Prostate gland (tissue), 2 donors: ENCODE measurements at regions not wholly inside any gene's neighbourhood (a gene's known extent, or its start where the extent isn't known, plus 50 kb on each side); places are given as distances from the start of the nearest gene placed in this dataset.
"Not testable (repeated sequence)": the region's sequence is repeated elsewhere in the genome, so short reads cannot be mapped to it uniquely, and the experiment has no call there.

ENCODE experiments used
- CTCF ChIP-seq, 4 experiments: fragments of 200-600 bp in 2 of 4; fragments of 450-650 bp in 2 of 4; sonication (generic) in 2 of 4; IDR thresholded peaks; 1 replicate in 3 of 4; 2 replicates in 1 of 4; pipeline ENCODE4 v1.5.1; 2016 to 2019; ENCODE audit warnings: antibody characterized with exemption in 4 of 4, mild to moderate bottlenecking in 2 of 4, moderate library complexity in 2 of 4
- POLR2A ChIP-seq: fragments of 450-650 bp; IDR thresholded peaks from one replicate; pipeline ENCODE4 v1.6.1; 2016; ENCODE audit warnings: antibody characterized with exemption, mild to moderate bottlenecking

GRCh38 chr1:116851189-116851588 is 58.5 kb upstream of the PTGFRN start:
- TF ChIP-seq CTCF (IDR thresholded peaks at IDR 0.05); POLR2A: not testable (repeated sequence)
